ENCODE measurements at regions not wholly inside any gene's neighbourhood (a gene's known extent, or its start where the extent isn't known, plus 50 kb on each side); places are given as distances from the start of the nearest gene placed in this dataset.

GRCh38 chr1:219397511-219397910, 215.4 kb downstream of the ZC3H11B start:
- DNase-seq, result no peak

- no peak for DNase-seq
Measured at GRCh38 chr1:219391297-219391696, 217.6 kb downstream of the LYPLAL1 start.

DNA sequence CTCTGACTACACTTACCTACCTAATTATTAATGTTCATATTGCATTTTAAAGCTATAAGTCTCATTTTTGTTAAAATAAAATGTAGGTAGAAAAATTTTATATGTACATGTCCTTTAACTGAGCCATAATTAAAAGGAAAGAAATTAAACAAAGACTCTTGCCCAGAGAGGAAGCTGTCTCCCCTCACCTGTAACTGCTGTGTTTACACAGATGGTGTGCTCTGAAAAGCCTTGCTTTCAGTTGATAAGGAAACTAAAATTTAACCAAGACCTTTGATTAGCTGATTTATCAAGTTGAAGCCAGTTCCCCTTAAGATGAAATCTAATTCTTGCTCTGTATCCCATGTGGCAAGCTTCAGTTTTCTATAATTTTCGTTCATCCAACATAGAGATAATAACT, 213.5 kb downstream of the LYPLAL1 start:
- DNase-seq, result no peak

GRCh38 chr1:219385787-219386427, 212.2 kb downstream of the LYPLAL1 start:
- DNase-seq, result peak; percentile 6

- DNase-seq, result no peak
Measured at GRCh38 chr1:219383281-219383680, 209.6 kb downstream of the LYPLAL1 start.

- DNase-seq, result no peak
Measured at GRCh38 chr1:219381396-219381795, 207.7 kb downstream of the LYPLAL1 start.

DNA sequence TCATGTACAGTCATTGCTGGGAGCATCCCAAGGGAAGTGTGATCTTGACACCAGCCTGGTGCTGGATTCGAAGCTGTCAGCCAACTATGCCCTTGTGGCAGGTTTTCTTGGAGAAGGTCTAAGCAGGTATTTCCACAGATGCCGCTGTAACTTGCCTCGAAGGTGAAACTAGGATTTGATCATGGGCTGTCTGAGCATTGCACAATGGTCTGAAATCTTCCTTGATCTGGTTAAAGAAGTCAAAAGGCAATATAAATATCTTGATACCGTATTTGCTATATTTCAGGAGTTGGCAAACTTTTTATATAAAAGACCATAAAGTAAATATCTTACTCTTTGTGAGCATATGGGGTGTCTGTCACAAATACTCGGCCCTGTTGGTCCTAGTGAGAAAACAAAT, 206.8 kb downstream of the LYPLAL1 start:
- no peak for DNase-seq

DNA sequence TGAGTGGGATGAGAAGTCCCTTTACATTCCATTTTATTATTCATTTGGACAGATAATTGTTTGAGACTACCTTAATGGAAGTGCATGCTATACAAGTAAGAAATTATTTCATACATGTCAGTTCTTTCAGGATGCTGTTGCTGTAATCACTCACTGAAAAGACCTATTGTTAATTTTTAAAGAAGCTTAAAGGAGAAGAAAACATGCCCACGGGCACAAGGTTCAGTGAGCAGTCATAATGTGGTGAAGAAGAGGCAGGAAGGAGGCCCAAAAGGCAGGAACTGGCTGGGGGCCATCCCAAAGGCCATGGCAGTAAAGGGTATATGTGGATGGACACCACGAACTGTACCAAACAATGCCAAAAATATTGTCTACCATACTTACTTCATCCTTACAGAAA, 206.0 kb downstream of the LYPLAL1 start:
- no peak for DNase-seq

DNA sequence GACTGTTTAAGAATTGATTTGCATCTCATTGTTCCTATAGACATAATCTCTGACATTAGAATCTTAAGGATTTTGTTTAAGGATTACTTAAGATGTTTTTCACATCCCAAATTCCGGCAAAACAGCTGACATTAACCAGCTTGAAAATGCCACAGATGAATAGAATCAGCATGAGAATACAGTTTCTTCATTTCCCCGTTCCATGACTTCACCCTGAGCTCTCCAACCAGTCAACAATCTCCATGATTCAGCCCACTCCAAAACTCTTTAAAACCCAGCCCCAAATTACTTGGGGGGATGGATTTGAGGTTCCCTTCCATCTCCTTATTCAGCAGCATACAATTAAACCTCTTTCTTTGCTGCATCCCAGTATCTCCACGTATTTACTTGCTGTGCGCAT, 201.0 kb downstream of the LYPLAL1 start:
- no peak for DNase-seq

DNA sequence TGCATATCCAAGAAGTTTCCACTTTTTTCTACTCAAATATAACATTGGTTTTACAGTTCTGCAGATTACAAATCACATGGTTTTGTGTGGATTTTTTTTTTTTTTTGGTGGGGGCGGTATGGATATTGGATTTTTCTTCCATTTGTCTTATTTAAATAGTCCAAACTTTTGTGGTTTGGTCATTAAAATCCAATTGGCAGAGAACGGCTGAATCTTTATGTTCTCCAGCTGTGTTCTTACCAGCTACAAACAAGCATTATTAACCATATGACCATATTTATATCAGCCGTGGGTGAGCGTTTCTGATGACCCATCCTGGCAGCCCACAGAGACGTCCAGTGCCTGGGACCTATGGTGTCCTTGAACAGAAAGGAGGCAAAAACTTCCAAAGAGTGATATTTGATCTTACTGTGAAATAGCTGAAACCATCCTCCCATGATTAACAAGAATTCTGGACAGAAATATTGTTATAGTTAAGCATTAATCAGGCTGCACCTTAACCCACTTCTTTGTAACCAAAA, 200.4 kb downstream of the LYPLAL1 start:
- DNase-seq, result no peak

DNA sequence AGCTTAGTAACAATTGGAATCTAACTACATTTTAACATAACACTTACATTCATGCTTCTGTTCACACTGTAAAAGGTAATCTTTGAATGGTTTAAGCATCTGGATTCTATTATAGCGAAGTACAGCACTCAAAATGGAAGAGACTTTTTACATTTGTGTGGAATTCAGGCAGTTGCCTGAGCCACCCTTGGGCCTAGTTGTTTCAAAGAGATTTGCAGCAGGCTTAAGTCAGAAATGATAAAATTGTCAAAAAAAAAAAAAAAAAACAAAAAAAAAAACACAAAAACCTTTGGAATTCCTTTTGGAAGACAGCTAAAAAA, 199.9 kb downstream of the LYPLAL1 start:
- DNase-seq, result no peak

DNA sequence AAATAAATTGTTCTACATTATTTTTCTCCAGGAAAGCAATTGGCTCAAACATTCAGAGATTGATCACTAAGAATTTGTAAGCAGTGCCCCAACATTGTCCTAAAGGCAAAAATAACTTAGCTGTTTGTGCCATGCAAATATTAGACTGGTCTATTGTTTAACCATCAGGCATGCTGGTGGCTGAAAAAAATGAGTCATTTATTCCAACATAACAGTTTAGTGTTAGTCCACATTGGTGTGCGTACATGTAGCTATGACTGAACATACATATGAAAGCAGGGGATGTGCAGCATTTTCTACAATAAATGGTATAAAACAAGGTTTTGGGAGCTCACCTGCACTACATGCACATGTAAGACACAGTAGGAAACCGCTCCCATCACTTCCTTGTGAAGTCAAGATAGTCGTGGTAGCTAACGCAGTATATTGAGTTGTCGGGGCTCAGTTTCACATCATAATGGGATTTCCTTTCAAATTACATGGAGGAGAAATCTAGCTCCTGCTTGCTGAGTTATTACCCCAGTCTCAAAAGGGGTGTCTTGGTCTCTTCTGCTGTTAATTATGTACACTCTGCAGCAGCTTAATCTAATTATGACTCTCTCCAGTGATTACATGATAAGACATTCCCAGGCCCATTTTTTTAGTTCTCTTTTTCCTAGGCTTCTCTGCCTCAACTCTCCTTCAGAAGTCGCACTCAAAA, 199.4 kb downstream of the LYPLAL1 start:
- DNase-seq, result no peak

GRCh38 chr1:219371471-219371870, 197.8 kb downstream of the LYPLAL1 start:
- DNase-seq, result no peak

GRCh38 chr1:219367496-219367895, 193.8 kb downstream of the LYPLAL1 start:
- no peak for DNase-seq

DNA sequence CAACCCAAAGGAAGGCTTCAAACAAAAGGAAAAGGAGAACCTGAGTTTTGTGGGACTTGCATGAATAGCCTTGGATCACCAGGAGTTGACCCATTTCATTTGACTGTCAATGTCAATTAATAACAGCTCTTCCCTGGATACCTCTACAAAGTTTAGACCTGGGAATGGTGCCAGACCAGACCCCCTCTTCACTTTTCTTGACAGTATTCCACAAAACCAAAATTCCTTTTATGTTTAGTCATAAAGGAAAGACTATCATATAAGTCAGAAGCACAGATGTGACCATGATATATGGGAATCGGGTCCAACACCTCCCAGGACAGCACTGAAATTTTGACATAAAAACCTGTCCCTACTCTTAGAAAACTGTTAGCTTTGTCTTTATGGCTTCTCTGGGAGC, 191.8 kb downstream of the LYPLAL1 start:
- DNase-seq, result no peak

DNA sequence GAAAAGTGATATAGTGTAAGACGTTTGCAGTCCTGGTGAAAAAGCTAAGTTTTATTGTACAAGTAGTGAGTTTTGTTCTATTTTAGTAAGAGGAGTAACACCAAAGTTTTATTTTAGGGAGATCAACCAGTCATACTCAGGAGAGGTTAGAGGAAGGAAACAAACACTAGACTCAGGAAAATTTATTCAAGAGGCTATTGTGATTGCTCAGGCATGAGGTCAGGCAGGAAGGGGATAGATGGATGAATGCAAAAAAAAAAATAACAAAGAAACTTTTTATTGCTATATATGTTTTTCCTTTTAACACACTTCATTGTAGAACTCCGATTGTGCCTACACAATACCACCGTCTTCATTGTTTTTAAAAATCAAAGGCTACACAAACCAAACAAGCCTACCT, 189.0 kb downstream of the LYPLAL1 start:
- no peak for DNase-seq

DNA sequence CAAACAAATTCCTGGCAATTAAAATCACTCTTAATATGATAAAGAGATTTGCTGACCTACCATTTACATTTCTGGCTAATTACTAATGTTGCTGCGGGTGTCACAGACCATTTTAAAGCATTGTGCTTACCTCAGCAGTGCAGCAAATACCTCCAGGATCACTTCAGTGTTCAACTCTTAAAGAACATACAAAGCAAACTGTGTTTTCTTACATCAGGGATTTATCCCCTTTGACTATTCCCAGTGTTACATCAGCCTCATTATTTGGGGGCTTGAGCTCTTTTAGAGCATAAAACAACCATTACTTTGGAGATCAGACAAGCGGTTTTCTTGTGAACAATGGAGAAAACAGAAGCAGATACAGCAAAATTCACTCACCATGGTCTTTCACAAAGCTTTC, 185.4 kb downstream of the LYPLAL1 start:
- no peak for DNase-seq

DNA sequence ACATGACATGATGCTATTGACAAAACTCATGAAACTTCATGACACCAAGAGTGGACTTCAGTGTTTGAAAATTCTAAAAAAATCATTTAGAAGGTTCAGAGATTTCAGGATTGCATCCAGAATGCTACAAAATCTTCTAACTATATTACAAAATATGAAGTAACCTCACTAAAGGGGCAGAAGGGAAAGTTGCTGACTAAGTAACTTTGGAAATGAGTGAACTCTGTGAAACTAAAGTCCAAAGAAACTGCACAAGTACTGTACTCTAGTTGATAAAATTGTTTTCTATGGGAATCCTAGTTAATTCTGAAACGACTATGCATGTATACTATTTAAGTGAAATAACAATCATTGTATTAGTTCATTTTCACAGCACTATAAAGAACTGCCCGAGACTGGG, 184.4 kb downstream of the LYPLAL1 start:
- no peak for DNase-seq

DNA sequence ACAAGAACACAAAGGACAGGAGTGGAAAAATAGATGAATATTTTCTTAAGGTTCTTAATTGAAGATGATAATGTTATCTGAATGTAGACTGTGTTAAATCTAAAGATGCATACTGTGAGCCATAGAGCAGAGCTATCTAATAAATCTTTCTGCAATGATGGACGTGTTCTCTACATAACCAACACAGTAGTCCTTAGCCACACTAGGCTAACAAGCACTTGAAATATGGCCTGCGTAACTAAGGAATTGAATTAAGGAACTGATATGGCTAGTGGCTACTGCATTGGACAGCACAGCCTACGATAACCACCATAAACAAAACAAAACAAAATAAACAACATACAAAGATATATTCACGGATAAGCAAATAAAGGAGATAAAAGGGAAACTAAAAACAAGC, 181.3 kb downstream of the LYPLAL1 start:
- DNase-seq, result no peak

GRCh38 chr1:219352961-219353651, 179.4 kb downstream of the LYPLAL1 start:
- no peak for DNase-seq

- no peak for DNase-seq
Measured at GRCh38 chr1:219350172-219350931, 176.7 kb downstream of the LYPLAL1 start.

GRCh38 chr1:219347921-219348391, 174.3 kb downstream of the LYPLAL1 start:
- no peak for DNase-seq

- DNase-seq, result no peak
Measured at GRCh38 chr1:219347376-219347775, 173.7 kb downstream of the LYPLAL1 start.
